GM21390 (cell line): ENCODE measurements at regions not wholly inside any gene's neighbourhood (a gene's known extent, or its start where the extent isn't known, plus 50 kb on each side); places are given as distances from the start of the nearest gene placed in this dataset.
A peak's percentile ranks its signal among the peaks of the same experiment; 100 is the strongest.

ENCODE experiments used
- ATAC-seq: cut with Tn5 transposase; IDR thresholded peaks from one replicate; pipeline ENCODE4 v1.9.1; 2021; ENCODE audit not compliant: unreplicated experiment

- no peak for ATAC-seq
These were observed 187.5 kb upstream of the ACVR2A start for GRCh38 chr2:147657086-147658000.

- no peak for ATAC-seq
These were observed 194.8 kb upstream of the ACVR2A start for GRCh38 chr2:147649998-147650397.

DNA sequence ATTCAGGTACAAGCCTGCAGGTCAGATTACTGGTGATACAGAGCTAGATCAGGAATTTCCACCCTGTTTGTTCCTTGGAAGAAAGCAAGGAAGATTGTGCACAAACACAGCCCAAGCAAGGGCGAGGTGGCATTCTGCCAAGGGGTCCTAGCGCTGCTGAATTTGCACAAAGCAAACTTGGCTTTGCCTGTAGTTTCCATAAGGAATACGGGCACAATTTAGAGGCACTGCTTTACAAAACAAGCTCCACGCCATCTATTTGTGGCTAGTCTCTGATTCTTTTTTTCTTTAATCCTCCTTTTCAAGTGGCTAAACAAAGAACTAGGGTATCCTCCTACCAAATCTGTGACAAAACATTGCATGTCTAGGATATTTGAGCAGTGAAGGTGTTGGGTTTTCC, 195.5 kb upstream of the ACVR2A start:
- ATAC-seq: no peak

DNA sequence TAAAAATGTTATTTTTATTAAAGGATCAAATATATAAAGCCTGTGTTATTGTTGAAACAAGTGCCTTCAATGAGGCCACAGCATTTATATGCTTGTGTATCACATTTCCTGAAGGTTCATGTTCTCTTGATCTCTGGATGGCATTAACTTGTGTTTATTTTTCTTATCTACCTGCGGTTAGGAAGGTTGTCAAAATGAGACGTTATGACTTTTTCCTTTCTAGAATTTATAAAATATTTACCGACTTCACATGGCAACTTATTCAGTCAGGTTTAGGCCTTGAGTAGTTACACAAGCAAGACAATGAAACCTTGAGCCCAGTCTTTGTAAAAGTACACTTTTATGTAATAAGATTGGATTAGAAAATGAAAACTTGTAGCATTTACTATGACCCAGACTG, 196.4 kb upstream of the ACVR2A start:
- no peak for ATAC-seq

- ATAC-seq: no peak
These were observed 197.0 kb upstream of the ACVR2A start for GRCh38 chr2:147647816-147648215.

DNA sequence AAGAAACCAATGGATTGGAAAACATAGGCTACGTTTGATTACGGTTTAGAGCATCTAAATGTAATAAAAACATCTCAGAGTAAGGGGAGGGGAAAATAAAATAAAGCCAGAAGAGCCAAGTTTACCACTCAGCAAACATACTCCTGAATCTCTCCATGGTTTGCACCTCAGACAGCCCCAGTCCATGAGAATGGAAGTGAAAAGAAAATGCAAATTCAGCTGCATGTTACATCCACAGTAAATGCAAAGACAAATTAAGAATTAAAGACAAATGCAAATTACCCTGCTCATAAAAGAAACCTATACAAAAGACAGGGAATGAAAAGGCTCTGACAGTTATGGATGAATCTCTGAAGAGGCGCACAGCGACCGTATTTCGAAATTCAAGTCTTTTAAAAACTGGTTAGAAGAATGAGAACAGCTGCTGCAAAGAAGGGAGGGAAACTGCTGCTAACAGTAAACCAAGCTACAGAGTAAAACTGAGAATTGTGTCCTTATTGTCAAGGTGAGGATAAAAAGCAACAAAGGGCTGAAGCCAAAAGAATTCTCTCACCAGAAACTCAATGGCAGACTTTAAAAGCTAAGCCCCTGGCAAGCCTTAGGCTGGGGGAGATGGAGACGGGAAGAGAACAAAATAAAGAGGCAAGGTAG, 197.9 kb upstream of the ACVR2A start:
- ATAC-seq: no peak

- no peak for ATAC-seq
These were observed 200.3 kb upstream of the ACVR2A start for GRCh38 chr2:147644491-147644890.

DNA sequence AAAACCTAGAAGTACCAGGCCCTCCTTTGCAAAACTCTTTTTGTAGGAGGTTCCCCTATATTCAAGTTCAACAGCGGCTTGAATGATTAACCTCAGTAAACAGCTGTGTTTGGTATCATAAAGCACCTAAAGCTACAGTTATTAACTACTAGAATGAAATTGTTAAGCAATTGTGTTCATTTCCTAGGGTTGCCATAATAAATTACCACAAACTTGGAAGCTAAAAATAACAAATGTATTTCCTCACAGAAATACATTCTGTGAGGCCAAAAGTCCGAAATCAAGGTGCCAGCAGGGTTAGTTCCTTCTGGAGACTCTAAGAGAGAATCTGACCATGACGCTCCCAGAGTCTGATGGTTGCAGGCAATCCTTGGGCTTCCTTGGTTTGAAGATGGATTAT, 202.1 kb upstream of the ACVR2A start:
- ATAC-seq: no peak

DNA sequence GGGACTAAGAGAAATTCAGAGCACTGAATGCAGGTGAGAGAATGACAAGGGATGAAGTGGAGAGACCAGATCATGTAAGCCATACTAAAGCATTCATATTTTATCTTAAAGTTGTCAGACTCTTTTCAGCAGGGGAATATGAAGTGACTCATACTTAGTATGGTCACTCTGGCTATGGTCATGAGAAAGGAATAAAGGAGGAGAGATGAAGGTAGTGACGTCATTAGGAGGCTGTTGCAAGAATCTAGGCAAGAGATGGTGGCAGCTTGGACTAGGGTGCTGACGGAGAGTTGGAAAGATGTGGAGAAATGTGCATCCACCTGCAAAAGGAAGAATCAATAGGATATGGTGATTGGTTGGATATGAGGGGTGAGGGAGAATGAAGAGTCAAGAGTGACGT, 203.2 kb upstream of the ACVR2A start:
- ATAC-seq: no peak

DNA sequence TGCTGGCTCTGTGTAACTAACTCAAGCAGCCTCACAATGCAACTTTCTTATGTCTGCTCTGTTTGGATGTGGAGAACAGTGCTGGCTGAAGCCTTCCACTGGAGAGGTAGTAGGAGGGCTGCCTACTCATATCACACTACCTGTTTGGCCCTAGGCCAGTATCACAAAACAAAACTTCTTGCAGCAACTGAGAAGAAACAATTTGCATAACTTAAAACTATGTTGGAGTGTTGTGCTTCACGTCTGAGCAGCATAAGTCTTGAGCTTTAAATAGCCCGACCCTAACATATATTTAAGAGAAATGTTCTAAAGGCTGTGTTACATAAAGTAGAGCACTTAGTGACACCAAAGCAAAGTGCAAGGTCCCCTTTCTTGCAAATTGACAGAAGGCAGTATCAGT, 204.9 kb upstream of the ACVR2A start:
- ATAC-seq: peak; percentile 73

DNA sequence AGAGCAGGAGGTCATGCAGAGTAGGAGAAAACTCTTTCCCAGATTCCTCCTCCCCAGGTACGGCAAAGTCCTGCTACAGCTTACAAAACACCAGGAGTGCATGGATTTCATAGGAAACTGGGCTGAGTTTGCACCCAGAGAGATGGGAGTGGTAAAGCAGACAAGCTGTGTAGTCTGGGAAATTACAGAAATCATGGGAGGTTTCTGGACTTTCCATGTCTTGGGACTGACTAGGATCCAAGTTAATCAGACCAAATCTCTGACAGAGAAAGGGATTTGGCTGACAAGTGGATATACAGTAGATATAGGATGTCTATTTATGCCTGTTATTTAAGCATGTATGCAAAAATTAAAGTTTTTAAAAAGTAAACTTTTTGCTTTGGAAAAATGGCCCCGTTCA, 205.4 kb upstream of the ACVR2A start:
- ATAC-seq: no peak

DNA sequence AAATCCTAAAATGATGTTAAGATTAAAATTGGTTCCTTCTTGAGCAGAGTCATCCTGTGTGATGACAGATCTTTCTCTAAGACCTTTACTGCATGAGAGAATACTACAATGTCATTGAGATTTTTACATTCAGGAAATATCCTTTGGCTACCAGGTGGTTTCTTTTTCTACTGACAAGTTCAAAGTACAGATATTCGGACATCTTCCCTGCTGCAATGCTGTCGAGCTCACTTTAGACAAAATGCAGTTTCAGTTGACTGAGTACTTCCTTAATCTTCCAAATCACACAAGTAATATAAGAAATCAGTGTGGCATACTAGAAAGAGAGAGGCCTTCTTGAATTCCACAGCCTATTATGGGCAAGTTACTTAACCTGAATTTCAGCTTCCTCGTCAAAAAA, 207.9 kb upstream of the ACVR2A start:
- ATAC-seq: no peak

DNA sequence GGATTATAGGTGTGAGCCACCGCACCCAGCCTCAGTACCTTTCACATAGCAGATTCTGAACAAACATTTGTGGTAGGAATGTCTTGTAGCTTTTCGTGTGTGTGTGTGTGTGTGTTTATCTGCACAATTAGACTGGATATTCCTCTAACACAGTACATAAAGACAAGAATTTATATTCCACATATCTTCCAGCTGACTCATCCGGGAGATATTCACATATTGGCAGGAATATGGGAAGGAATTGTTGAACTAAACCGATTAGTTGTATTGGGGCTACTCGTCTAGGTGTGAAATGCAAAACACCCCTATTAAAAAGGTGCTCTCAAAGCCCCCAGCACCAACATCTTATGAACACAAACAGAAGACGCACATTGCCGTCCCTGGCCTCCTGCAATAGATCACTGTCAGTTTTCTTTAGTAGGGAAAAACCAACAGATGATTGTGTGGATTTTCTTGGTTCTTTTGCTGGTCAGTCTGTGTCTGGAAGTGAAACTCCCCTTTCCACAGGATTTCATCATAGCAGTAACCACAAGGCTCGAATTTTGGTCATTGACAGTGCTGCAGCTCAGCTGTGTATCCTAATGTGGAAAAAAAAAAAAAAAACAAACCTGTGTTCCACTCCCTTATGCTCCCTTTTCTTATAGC, 208.5 kb upstream of the ACVR2A start:
- ATAC-seq: no peak

DNA sequence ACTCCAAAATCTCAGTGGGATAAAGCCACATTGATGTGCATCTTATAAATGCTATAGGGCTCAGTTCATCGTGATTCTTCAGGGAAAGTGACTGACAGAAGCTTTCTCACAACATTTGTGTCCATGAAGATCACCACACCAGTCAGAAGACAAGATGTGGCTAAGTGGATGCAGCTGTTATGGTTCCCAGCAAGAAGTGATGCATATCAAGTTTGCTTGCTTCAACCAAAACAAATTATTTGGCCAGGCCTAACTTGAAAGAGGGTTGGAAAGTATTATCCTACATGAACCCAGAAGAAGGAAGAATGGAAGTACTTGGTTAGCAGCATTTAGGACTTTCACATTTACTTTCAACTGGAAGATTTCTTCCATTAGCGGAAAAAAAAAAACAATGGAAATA, 210.0 kb upstream of the ACVR2A start:
- ATAC-seq: no peak

DNA sequence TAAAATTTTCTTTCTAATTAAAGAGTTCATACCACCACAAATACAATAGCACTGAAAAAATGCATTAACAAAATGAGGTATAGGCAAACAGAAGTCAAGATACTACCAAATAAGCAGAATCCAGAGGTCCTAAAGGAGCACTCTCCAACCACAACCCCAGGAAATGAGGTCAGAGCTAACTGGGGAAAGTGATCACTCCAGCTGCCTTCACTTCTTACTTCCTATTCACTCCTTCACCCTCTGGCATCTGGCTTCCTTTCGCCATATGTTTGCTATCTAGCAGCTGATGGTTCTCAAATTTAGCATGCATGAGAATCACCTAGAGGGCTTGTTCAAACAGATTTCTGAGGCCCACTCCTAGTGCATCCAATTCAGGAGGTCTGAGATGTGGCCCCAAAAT, 212.6 kb upstream of the ACVR2A start:
- ATAC-seq: no peak

- no peak for ATAC-seq
These were observed 213.5 kb upstream of the ACVR2A start for GRCh38 chr2:147631294-147631693.

DNA sequence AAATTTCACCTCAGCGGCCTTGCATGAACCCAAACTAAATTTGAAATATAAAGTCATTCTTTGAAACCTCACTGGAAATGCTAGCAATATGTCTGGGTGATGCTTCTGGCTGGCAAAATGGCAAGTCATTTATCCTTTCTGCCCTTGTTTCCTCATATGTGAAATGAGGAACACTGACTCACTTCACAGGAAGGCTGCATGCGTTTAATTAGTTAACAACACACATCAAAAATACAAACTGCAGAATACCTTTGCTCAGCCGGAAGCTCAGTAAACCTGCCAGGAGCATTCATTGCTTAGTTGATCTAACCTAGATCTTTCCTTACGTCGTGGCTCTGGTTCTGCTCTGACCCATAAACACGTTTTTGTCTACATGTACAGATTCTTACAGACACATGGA, 214.2 kb upstream of the ACVR2A start:
- ATAC-seq: no peak

DNA sequence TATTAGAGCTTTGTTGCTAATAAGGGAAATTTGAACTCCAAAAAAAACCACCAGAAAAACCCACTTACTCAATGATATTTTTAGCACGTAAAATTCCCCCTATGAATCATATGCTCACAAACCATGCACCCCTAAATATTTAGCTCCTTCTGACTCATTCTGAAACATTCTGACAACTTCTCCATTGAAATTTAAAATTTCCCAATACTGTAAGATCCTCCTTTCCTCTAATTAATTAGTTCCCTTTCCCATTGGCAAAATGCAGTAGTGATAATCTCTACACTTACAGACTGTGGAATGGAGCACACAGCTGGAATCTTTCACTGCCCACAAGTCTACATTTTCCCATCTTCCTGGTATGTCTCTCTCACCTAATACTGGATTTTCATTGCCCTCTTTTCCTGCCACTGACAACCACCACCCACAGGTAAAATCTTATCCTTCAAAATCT, 215.8 kb upstream of the ACVR2A start:
- ATAC-seq: no peak

GRCh38 chr2:147623328-147623727, 221.5 kb upstream of the ACVR2A start:
- peak; percentile 97 for ATAC-seq

GRCh38 chr2:147621656-147622197, 223.1 kb upstream of the ACVR2A start:
- ATAC-seq: no peak

DNA sequence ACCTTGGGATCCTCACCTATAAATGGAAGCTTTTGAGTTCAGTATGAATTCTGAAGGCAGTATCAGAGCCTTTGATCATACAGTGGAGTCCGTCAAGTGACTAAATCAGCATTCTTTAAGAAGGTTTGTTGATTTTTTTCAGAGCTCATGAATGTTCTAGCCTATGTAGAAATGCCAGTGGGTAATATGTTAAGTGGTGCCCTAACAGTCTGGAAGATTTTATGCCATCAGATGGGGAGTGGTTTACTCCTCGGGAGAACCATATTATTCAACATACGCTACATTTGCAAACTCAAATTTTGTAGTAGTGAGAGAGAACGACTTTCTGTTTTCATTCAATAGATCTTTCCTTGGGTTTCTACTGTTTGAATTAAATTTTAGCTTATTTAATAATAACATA, 225.0 kb upstream of the ACVR2A start:
- no peak for ATAC-seq

GRCh38 chr2:147615726-147616125, 229.1 kb upstream of the ACVR2A start:
- ATAC-seq: no peak
